CD4-positive, alpha-beta T cell treated with Interleukin-6 for 4 hours (primary cell): ENCODE measurements at regions not wholly inside any gene's neighbourhood (a gene's known extent, or its start where the extent isn't known, plus 50 kb on each side); places are given as distances from the start of the nearest gene placed in this dataset.

Source experiments
- DNase-seq: peaks from one replicate; pipeline ENCODE4 v3.0.0-alpha.2; 2020; ENCODE audit warnings: mixed read lengths

DNA sequence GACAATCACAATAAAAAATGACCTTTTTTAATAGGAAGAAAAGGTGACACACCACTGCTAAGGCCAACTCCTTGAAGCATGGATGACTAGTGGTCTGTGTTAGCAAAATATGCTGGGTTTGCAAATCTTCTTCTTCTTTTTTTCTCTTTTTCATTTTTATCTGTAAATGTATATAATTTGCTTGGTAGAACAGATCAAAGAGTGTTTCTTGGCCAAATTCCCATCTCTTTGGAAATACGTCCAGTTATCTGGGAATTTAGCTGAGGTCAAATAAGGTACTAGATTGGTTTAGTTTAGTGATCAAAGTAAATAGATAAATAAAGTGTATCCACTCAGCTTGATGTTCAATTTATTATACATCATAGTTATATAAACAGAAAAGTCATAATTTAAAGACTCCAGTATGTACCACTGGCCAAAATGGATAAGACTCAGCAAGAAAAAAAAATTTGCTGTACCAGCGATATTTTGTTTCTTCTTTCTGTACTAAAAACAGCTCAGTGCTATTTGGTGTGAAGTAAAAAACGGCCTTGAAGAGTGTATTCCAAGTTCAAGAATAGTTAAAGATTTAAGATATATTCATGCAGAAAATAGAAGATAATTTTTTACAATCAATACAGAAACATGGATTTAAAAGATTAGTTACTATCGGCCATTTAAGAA lies 738.6 kb upstream of the PIK3C3 start:
- no peak for DNase-seq

DNA sequence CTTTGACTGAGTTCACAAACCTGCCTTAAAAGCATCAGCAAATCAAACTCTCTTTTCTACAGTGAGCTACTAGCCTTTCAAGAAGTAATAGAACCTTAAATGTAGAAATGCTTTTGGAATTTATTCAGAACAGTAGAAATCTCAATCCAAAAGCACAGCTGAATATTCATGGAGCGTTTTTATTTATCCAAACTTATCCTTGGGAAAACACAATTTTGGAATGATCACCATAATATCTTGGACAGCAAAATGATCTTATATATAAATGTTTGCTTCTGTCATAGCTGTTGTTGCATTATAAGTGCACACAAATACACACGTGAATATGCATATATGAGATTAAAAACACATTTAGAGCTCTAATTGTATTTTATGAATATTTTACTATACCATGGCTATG lies 747.3 kb upstream of the PIK3C3 start:
- DNase-seq: no peak

DNA sequence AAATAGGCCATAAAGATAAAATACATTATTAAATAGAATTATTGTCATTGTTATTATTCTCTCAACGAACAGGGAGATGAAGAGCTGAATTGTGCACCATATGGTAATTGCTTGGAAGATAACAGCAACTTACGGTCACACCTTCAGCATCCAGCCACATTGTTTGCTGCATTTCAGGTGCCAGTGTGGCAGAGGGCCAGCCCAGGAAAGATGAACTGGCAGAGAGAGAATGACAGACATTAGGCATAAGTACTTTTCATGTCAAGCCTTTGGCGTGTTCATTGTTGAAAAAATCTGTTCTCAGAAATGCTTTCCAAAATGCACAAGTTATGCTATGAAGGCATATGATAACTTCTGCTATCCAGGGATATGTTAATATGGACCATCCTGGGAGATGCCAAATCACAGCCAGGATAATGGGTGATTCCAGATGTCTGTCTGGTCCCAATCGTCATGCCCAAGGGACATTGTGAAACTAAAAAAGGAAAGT lies 748.6 kb upstream of the PIK3C3 start:
- no peak for DNase-seq

DNA sequence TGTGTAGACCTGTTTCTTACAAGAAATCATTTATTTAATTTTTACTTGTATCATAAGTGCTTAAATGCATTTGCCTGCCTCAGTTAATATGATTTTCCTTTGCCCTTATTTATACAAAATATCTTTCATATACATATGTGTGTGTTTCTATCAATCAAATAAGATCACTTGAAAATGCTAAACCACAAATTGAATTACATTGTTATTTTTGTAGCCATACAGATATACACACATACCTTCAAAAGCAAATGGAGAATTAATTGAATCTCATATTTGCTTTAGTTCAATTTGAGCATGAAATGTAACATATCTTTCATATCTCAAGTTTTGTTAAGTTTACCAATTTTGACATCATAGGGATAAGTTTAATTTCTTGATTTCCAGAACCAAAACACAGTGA lies 755.8 kb upstream of the PIK3C3 start:
- DNase-seq: no peak

DNA sequence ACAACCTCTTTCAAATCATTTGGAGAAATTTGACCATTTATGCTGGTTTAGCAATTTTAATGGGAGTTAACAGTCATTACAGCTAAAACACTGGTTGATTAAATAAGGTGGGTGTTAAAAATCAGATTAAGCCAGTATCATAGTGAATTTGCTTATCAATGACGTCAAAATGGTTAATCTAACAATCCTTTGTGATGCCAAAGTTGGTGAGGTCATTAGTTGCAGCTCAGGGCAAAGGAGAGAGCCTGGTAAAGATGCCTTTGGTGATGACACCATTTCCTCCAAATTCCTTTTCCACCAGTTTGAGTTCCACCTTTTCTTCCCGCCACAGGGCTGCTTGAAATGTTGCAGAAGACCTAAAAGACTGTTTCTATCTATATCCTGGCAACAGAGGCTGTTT lies 757.1 kb upstream of the PIK3C3 start:
- no peak for DNase-seq

DNA sequence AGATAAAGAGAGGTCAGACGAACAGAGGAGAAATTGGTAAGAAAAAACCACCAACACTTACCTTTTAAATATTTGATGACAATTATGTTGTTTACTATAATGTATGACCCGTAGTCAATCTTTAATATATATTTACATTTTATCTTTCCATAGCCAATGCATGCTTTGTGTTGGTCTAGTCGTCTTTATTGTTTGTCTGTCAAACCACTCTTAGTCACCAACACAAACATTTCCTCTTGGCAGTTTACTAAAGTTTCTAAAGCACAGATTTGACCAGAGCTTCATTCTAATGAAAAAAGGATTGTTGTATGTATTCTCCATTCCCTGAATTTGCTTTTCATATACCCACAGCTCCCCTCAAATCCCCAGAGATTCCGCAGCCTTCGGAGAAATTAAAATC lies 784.7 kb upstream of the PIK3C3 start:
- no peak for DNase-seq

DNA sequence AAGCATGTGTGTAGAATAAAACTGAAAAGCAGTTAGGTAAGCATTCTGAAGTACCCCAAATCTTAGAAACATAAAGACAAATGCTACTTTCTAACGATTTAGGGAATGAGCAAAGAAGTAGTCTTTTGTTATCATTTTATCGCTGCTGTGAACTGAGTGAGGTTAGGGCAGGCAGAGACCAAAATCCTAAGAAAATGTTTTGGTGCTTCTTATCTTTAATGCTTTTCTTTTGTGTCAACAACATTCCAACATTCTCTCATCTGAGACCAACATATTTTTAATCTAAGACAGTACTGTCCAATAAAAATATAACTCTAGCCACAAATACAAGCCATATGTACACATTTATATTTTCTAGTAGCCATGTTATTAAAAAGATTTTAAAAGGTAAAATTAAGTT lies 789.4 kb upstream of the PIK3C3 start:
- DNase-seq: no peak

DNA sequence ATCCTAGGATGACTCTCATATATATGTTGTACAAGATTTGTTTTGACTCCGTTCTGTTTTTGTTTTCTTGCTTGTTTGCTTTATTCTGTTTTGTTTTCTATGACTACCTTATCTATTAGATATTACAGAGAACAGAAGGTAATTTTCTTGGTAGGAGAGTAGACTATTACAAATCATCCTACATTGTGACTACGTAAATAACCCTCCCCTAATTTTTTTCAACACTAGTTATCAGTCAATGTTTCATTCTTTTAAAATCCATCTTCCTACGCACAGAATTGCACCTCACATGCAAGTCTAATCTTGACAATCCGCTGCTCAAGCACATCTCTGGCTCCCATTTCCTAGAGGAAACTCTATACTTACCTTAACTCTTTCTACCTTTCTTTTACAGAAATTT lies 792.3 kb upstream of the PIK3C3 start:
- DNase-seq: no peak

DNA sequence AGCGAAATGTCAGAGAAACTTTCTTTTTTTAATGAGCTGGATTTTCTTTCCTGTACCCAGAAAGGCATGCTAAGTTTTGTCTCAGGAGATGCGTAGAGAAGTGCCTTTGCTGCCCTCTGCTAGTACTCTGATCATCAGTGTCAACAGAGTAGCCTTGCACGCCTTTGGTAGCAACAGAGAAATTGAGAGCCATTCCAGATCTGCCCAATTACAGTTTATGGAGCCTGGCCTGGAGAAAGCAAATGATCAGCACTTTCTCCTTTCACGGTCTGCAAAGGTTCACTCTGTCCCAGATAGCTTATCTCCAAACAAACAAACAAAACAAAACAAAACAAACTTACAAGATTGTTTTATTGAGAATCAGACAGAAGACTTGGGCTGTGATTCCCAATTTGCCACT lies 792.8 kb upstream of the PIK3C3 start:
- no peak for DNase-seq

DNA sequence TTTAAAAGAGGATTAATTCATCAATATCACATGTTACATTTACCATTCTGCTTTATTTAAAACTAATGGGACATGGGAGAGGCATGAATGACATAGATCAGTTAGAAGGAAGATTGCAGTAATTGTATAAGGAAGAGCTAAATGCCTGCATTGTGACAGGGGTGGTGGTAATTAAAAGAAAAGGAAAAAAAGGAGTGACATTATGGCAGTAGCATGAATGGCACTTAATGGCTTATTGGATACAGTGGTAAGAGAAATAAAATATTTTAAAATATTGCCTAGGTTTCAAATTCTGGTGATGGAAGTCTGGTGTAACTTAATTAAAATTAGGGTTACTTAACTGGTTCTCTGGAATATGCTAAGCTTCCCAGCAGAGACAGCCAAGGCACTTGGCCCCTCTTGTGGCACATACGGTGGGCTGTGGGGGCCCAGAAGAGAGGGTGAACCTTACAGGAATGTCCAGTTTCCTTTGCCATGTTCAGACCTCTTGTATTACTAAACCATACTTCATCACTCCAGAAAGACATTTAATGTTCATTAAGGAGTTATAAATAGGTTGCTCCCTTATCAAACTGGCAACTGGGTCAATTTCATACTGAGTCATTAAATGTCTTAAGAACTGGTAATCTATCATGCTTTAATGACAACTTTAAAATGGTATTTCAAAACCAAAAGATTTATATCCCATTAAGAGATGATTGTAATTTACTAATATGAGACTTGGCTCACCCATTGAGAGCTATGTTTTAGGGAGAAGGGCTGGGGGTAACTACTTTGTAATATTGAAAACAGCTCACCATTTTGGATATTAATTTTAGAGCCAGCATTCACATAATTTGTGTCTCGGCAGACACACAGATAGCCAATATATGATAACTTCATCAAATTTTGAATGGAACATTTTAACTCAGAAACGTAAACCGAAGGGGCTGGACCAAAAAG lies 798.9 kb upstream of the PIK3C3 start:
- DNase-seq: no peak

DNA sequence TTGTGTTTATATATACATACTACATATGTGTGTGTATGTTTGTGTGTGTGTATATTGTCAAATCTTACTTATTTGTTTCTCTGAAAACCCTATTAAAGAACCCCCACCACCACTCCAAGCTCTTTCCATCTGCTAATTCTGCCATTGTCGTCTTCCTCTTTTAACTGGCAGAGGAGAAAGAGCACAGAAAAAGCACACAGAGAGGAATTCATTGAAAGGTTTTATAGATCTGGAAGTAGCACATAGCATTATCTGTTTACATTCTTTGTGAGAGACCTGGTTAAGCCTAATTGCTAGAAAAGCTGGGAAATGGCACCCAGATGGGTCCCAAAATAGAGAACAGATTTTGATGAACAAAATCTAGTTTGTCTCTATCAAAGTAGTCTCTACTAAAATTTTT lies 800.0 kb upstream of the PIK3C3 start:
- DNase-seq: no peak

DNA sequence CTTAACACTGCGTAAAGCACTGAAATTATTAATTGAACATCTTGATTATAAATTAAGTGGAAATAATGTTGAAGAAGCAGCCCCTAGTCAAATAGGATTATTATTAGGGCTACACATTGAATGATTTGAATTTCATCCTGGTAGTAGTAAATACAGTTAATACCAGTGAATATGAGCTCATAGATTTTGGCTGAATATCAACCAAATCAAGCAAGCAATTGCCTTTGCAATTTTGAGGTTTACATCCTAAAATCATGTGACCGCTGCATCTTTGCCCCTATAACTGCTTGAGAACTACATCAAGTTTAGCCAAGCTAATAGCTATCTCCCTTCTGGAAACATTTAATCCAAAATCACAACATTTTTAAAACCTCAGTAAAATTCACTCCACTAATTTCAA lies 801.2 kb upstream of the PIK3C3 start:
- no peak for DNase-seq

DNA sequence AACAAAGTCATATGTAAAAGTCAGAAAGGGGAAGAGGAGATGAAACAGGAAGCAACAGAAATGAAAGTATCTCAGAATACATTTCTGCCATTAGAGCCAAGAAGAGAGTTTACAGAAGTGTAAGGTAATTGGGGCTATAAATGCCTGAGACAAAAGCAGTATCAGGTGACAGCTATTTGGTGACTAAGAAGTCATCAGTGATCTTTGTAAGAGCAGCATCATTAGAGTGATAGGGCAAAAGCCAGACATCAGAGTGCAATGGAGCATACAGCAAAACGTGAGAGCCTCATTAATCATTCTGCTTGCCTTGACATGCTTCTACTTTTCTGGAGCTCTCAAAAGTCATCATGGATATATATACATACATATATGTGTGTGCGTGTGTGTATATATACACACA lies 804.7 kb upstream of the PIK3C3 start:
- no peak for DNase-seq

DNA sequence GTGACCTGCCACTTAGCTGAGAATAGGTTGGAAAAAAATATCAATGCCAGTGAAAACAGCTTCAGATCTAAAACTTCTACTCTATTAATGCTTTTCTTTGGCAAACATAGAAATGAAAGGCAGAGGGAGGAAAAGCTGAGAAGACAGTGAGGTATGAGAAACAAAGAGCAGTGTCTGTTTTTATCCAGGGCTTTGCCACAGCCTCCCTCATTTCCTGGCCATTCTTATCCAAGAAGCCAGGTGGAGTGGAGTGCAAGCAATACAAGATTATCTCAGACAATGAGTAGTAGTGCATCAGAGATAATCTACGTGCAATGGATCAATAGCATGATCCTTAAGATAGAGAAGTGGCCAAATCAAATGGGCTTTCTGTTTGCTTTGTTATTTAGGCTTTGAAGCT lies 808.7 kb upstream of the PIK3C3 start:
- no peak for DNase-seq

DNA sequence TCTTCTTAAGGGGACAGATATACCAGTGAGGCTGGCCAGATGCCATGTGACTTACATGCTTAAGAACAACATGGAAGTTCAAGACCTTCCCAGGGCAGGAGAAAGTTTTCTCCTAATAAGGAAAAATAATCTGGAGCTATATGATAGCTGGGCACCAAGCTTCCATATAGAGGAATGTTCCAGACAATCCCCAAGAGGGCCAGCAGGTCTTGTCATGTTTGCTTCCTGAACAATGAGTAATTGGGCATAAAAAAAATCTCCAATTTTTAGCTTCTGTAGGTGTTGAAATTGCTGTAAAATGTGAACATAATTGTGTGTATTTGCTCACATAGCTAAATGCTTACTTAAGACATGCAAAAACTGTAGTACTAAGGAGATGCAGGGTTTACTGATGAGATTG lies 809.5 kb upstream of the PIK3C3 start:
- DNase-seq: no peak

DNA sequence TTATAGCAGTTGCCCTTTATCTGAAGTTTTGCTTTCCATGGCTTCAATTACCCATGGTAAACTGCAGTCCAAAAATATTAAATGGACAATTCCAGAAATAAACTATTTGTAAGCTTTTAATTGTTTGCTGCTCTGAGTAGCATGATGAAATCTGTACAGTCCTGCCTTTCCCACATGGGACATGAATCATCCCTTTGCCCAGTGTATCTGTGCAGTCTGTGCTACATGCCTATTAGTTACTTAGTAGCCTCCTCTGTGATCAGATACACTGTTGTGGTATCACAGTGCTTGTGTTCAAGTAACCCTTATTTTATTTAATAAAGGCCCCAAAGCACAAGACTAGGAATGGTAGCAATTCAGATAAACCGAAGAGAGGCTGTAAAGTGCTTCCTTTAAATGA lies 810.6 kb upstream of the PIK3C3 start:
- no peak for DNase-seq

DNA sequence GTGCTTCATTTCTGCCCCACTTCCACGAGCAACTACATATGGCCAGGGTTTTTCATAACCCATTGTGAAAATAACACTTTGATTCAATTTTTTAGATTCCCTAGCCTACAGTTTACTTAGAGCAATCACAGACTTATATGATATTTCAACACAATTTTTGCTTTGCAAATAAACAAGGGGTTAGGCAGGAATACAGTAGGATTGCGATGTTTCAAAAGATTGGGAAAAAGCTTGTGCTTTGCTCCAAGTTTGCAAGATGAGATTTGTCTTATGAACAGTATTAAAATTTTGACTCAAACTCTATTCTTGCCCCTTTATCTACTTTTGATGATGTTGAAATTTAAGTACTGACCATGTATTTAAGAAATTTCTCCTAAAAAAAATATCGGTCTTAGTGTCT lies 814.5 kb upstream of the PIK3C3 start:
- no peak for DNase-seq

DNA sequence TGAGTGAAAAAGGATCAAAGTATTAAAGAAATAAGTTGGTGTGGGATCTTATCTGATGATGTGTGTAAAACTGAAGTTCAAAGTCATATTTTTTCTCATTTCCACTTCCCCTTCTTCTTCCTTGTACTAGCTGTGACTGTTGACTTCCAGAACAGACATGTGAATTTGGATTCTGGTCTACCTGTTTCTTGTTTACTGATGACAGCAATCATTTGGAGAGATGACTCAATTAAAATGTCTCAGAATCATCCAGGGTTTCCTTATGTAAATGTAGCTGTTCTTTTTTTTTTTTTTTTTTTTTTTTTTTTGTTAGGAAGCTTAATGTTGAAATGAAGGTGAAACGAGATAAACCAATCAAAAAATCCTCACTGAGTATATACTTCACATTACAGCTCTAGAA lies 819.9 kb upstream of the PIK3C3 start:
- DNase-seq: no peak

DNA sequence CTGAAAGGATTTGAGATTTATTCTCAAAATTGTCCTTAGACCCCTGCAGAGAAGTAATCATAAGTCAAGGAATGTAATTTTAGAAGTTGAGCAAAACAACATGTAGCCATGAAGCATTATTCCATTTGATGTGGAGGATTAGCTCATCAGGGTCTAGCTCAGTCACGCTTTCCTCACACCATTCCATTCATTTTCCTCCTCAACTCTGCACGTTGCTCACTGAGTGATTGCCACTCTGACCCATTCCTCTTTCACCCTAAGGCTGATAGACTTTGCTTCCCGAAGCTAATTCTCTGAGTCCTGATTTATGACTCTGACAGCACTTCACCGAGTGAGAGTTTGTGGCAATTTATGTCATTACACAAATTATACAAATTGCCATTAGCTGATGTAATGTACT lies 820.6 kb upstream of the PIK3C3 start:
- no peak for DNase-seq

DNA sequence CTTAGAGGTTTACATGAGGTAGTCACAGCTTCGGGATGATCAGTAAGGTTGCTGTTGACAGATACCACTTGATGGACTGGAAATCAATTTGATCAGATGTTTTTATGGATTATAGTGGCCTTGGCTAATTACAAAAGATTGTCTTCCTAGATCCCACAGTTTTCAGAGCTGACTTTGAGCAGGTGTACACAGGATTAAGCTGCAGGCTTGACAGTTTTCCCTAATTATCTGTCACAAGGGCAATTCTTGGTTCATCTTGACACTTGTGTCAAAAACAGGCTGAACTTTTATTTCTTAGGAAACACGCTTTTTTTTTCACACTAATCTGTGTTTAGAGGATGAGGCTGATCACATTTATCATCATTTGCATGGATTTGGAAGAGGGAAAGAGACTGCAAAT lies 824.0 kb upstream of the PIK3C3 start:
- no peak for DNase-seq

DNA sequence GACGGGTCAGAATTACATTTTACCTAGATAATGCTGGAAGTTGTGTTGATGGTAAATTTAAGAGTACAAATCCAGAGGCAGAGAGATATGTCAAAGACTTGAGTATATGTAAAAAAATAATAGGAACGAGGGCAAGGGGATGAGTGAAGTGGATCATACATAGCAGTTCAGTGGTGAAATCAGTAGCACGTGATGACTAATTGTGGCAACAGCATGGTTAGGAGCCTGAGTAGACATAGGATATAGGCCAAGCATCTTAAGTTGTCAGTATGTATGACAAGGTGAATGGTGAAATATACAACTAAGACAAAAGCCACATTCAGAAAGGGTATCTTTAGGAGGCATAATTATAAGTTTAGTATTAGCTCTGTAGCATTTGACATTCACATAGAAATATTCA lies 826.5 kb upstream of the PIK3C3 start:
- DNase-seq: no peak

DNA sequence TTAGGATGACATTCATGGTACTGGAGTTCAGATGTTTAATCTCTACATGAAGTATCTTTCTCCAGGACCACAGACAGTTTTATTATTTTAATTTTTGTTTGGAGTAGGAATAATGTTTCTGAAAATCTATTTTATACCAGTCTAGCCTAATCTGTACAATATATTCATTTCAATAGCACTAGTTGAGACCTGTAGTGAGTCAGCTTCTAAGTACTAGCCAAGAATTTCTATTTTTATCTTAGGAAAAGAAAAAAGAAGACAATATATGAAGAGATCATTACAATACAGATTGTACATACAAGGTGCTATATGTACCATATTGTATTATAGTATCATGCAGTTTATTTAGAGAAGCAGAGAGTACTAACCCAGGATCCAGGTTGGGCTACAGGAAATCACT lies 826.9 kb upstream of the PIK3C3 start:
- DNase-seq: no peak

DNA sequence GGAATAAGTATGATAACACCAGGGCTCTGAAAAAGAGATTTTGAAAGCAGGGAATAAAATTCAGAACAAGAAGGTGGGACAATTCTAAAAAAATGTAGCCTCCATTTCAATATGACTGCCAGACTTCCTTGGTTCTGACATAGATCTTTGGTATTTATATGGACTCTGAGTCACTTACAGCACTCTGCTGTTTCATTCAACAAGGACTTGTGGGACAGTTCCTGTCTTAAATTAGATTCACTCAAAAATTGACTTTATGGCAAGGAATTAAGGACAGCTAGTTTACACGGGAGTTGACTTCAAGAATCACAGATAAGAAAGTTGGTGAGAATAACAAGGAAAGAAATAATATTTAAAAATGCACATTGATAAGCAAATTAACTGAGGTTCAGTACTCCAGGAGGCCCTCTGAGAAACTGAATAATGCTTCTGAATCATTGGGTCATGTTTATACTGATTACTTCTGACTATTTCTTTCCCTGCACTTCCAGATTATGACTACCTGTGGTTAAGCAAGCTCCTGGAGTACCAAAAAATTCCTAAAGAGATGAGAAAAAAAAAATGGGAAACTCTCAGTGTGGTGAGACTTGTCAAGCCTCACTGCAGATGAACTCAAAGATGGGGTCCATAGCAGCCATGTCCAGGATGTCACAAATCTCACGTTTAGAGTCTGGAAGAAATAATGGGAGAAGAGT lies 828.3 kb upstream of the PIK3C3 start:
- no peak for DNase-seq
